GM13977 (cell line): ENCODE measurements at regions not wholly inside any gene's neighbourhood (a gene's known extent, or its start where the extent isn't known, plus 50 kb on each side); places are given as distances from the start of the nearest gene placed in this dataset.
"Not testable (repeated sequence)": the region's sequence is repeated elsewhere in the genome, so short reads cannot be mapped to it uniquely, and the experiment has no call there.

Experiments used
- DNase-seq: peaks from one replicate; pipeline ENCODE4 v3.0.0; 2012; ENCODE audit warnings: low spot score
- CTCF ChIP-seq: IDR thresholded peaks from 2 replicates; pipeline ENCODE4 v1.5.1; 2012; ENCODE audit warnings: mild to moderate bottlenecking, control low read depth; ENCODE audit not compliant: insufficient read depth; ENCODE audit errors: extremely low read depth, missing control alignments
- in situ Hi-C: fragments of 300-500 bp; cut with MboI; formaldehyde crosslinking; loops from one replicate; pipeline ENCODE4 v1.12.0; 2022; ENCODE audit warnings: low sequenced_read_pairs, low pct_unique_long_range_greater_than_20kb, mixed read lengths, inconsistent platforms; ENCODE audit not compliant: unreplicated experiment

- DNase-seq, in situ Hi-C loops: not testable (repeated sequence)
These were observed 469.2 kb upstream of the FAM174A start for GRCh38 chr5:100066020-100066419.

GRCh38 chr5:100043475-100043874 is 491.7 kb upstream of the FAM174A start:
- no peak for TF ChIP-seq CTCF
- in situ Hi-C loops = no loop called here
- DNase-seq = no peak

GRCh38 chr5:100026606-100027005 is 508.6 kb upstream of the FAM174A start:
- no peak for DNase-seq
- no peak for TF ChIP-seq CTCF
- in situ Hi-C loops = no loop called here

- in situ Hi-C loops = no loop called here
- DNase-seq = no peak
- no peak for TF ChIP-seq CTCF
These were observed 511.6 kb upstream of the FAM174A start for GRCh38 chr5:100023536-100023935.

GRCh38 chr5:100017520-100018262 is 517.5 kb upstream of the FAM174A start:
- TF ChIP-seq CTCF = no peak

GRCh38 chr5:100013305-100013704 is 521.9 kb upstream of the FAM174A start:
- in situ Hi-C loops, DNase-seq: not testable (repeated sequence)

More at GRCh38 chr5:100017520-100018262, 517.5 kb upstream of the FAM174A start:
- DNase-seq = no peak
- in situ Hi-C loops = no loop called here

- DNase-seq, in situ Hi-C loops: not testable (repeated sequence)
These were observed 524.0 kb upstream of the FAM174A start for GRCh38 chr5:100011160-100011559.

- TF ChIP-seq CTCF = no peak
- DNase-seq = no peak
- in situ Hi-C loops = no loop called here
These were observed 530.2 kb upstream of the FAM174A start for GRCh38 chr5:100004969-100005368.
